Neural cell (in vitro differentiated cells): ENCODE measurements at regions not wholly inside any gene's neighbourhood (a gene's known extent, or its start where the extent isn't known, plus 50 kb on each side); places are given as distances from the start of the nearest gene placed in this dataset.

Experiments used
- EP300 ChIP-seq: fragments of 450-650 bp; conservative IDR thresholded peaks from 2 replicates; pipeline ENCODE4 v1.6.1; 2014; ENCODE audit warnings: antibody characterized with exemption, mild to moderate bottlenecking, moderate library complexity; ENCODE audit not compliant: poor library complexity, severe bottlenecking
- EZH2 ChIP-seq: fragments of 200-600, 300-800 bp; shearing (Covaris generic), sonication (generic); IDR thresholded peaks from 2 replicates; pipeline ENCODE4 v1.6.1; 2014; ENCODE audit warnings: antibody characterized with exemption, low read length, borderline replicate concordance, mild to moderate bottlenecking; ENCODE audit not compliant: insufficient read depth, poor library complexity, severe bottlenecking
- MXI1 ChIP-seq: fragments of 450-650 bp; conservative IDR thresholded peaks from 2 replicates; pipeline ENCODE4 v1.6.1; 2014; ENCODE audit warnings: antibody characterized with exemption, mild to moderate bottlenecking; ENCODE audit not compliant: poor library complexity, severe bottlenecking
- POLR2AphosphoS5 ChIP-seq: IDR thresholded peaks from 2 replicates; pipeline ENCODE4 v1.6.1; 2012
- RAD21 ChIP-seq: fragments of 450-650 bp; conservative IDR thresholded peaks from 2 replicates; pipeline ENCODE4 v1.6.1; 2014; ENCODE audit warnings: antibody characterized with exemption, mild to moderate bottlenecking, moderate library complexity
- SMC3 ChIP-seq: fragments of 450-650 bp; conservative IDR thresholded peaks from 2 replicates; pipeline ENCODE4 v1.6.1; 2014; ENCODE audit warnings: antibody characterized with exemption, mild to moderate bottlenecking, moderate library complexity; ENCODE audit not compliant: poor library complexity
- TAF1 ChIP-seq: IDR thresholded peaks from 2 replicates; pipeline ENCODE4 v1.6.1; 2012; ENCODE audit warnings: low read depth
- TF ChIP-seq, protein P1 (sequence below): fragments of 450-650 bp; IDR thresholded peaks from 2 replicates; pipeline ENCODE4 v1.5.1; 2014; ENCODE audit warnings: antibody characterized with exemption, mild to moderate bottlenecking, moderate library complexity; ENCODE audit not compliant: poor library complexity, severe bottlenecking
- TF ChIP-seq, protein P2 (sequence below): IDR thresholded peaks from 2 replicates; pipeline ENCODE4 v1.6.1; 2012; ENCODE audit warnings: borderline replicate concordance

DNA sequence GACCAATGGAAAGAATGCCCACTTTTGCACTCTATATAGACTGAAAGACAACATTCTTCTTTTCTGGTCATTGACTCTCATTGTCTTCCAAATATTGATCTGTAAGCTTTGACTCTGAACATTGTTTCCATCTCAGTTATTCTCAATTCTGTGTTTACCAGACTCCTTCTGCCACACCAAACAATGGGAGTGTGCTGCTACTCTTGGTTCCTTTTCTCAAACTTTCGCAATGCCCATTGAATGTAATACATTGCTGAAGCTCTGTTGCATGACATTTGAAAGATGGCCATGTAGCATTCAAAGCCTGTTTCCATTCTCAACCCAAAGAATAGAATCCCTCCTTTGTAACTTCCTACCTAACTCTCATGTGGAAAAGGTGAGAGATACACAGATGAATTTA, 136.2 kb downstream of the BTC start:
- TF ChIP-seq TAF1 = no peak
- TF ChIP-seq, protein P1, sequence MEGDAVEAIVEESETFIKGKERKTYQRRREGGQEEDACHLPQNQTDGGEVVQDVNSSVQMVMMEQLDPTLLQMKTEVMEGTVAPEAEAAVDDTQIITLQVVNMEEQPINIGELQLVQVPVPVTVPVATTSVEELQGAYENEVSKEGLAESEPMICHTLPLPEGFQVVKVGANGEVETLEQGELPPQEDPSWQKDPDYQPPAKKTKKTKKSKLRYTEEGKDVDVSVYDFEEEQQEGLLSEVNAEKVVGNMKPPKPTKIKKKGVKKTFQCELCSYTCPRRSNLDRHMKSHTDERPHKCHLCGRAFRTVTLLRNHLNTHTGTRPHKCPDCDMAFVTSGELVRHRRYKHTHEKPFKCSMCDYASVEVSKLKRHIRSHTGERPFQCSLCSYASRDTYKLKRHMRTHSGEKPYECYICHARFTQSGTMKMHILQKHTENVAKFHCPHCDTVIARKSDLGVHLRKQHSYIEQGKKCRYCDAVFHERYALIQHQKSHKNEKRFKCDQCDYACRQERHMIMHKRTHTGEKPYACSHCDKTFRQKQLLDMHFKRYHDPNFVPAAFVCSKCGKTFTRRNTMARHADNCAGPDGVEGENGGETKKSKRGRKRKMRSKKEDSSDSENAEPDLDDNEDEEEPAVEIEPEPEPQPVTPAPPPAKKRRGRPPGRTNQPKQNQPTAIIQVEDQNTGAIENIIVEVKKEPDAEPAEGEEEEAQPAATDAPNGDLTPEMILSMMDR = no peak
- TF ChIP-seq EP300 = no peak
- no peak for TF ChIP-seq EZH2
- TF ChIP-seq SMC3 = no peak
- TF ChIP-seq, protein P2, sequence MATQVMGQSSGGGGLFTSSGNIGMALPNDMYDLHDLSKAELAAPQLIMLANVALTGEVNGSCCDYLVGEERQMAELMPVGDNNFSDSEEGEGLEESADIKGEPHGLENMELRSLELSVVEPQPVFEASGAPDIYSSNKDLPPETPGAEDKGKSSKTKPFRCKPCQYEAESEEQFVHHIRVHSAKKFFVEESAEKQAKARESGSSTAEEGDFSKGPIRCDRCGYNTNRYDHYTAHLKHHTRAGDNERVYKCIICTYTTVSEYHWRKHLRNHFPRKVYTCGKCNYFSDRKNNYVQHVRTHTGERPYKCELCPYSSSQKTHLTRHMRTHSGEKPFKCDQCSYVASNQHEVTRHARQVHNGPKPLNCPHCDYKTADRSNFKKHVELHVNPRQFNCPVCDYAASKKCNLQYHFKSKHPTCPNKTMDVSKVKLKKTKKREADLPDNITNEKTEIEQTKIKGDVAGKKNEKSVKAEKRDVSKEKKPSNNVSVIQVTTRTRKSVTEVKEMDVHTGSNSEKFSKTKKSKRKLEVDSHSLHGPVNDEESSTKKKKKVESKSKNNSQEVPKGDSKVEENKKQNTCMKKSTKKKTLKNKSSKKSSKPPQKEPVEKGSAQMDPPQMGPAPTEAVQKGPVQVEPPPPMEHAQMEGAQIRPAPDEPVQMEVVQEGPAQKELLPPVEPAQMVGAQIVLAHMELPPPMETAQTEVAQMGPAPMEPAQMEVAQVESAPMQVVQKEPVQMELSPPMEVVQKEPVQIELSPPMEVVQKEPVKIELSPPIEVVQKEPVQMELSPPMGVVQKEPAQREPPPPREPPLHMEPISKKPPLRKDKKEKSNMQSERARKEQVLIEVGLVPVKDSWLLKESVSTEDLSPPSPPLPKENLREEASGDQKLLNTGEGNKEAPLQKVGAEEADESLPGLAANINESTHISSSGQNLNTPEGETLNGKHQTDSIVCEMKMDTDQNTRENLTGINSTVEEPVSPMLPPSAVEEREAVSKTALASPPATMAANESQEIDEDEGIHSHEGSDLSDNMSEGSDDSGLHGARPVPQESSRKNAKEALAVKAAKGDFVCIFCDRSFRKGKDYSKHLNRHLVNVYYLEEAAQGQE = no peak
- no peak for TF ChIP-seq POLR2AphosphoS5
- no peak for TF ChIP-seq MXI1
- no peak for TF ChIP-seq RAD21
